ENCODE measurements at regions not wholly inside any gene's neighbourhood (a gene's known extent, or its start where the extent isn't known, plus 50 kb on each side); places are given as distances from the start of the nearest gene placed in this dataset.

DNA sequence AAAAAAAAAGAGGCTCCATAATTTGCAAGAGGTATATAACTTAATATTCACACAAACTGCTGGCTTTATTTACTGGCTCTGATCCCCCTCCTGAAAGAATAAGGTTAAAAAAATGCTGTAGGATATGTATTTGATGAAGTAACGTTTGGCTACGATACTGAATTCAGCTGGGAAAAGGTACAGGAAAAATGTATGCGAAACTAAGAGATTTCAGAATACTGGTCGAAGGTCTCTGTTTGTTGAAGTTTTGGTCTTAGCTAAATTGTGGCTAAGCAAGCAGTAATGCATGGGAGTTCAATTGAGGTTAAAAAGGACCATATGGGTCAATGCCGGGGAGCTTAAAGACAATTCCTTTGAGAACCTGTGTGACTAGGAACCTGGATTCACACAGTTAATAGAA is 355.5 kb upstream of the NCAM2 start:
- H3K36me3 ChIP-seq (ENCODE audit: control insufficient read depth, insufficient read depth, low read length), result no peaks in the 10 kb centered on the region
- DNase-seq (ENCODE audit: extremely low read depth, insufficient read length), result no peak
- H3K4me3 ChIP-seq (replicated peaks; ENCODE audit: low read depth, low read length), result no peak overlapping the region
- no peaks in the 10 kb centered on the region for H3K27me3 ChIP-seq (replicated peaks; ENCODE audit: control insufficient read depth, insufficient read depth, low read length)
- no peak for TF ChIP-seq CTCF (IDR thresholded peaks at IDR 0.05; ENCODE audit: insufficient read depth, low read length, poor library complexity, severe bottlenecking)

DNA sequence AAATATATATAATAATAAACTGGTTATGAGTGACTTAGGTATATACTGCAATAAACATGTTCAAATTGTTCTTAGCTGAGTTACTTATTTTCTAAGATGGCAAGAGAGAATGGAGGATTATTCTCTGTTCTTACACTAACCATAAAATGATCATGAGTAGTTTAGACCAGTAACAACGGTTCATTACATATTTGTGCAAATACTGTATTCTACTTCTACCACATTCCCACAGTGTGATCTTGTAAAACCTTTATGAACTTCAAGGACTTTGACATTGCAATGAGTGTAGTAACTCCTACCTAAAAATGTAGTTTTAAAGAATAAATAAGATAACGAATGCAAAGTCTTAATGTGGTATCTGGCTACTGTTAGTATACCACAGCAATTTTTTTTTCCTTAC is 353.7 kb upstream of the NCAM2 start:
- no peak for TF ChIP-seq CTCF (IDR thresholded peaks at IDR 0.05; ENCODE audit: insufficient read depth, low read length, poor library complexity, severe bottlenecking)
- Histone ChIP-seq H3K36me3 (ENCODE audit: control insufficient read depth, insufficient read depth, low read length) (no peaks in the 10 kb centered on the region), H3K4me3 (replicated peaks; ENCODE audit: low read depth, low read length) (no peak overlapping the region), H3K27me3 (replicated peaks; ENCODE audit: control insufficient read depth, insufficient read depth, low read length) (no peaks in the 10 kb centered on the region)
- no peak for DNase-seq (ENCODE audit: extremely low read depth, insufficient read length)

- DNase-seq (ENCODE audit: extremely low read depth, insufficient read length), result no peak
- TF ChIP-seq CTCF (IDR thresholded peaks at IDR 0.05; ENCODE audit: insufficient read depth, low read length, poor library complexity, severe bottlenecking), result no peak
- Histone ChIP-seq H3K36me3 (ENCODE audit: control insufficient read depth, insufficient read depth, low read length) (no peaks in the 10 kb centered on the region), H3K4me3 (replicated peaks; ENCODE audit: low read depth, low read length) (no peak overlapping the region), H3K27me3 (replicated peaks; ENCODE audit: control insufficient read depth, insufficient read depth, low read length) (no peaks in the 10 kb centered on the region)
Measured at GRCh38 chr21:20645344-20645743, 352.9 kb upstream of the NCAM2 start.

DNA sequence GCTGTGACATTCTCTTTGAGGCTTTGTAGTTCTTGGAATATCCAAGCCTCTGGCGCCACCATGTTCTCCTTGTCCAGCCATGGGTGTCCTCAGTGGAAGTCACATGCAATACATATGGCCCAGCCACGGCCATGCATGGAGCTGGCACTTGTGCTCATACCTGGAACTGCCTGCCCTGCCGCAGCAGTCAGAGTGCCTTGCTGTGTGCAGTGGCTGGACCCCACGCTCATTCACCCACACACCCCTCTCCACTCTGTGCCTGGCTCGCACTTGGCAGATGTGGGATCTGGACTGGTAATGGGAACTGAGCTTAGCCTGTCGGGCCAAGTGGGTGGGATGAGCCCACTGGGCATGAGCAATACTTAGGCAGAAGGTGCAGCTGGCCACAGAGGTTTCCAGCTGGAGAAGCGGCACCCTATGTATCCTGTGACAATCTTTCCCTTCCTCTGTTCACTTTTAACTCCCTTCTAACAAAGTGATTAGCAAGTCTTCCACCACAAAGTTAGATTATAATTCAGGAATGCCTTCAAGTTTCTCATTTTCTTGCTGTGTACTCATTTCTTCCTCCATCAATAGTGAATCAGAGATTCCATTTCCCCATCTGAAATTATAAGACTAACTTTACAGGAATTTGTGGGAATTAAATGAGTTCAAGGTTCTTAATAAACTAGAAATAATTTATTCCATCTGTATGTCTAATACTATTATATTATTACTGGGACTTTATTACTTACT is 351.6 kb upstream of the NCAM2 start:
- no peak for TF ChIP-seq CTCF (IDR thresholded peaks at IDR 0.05; ENCODE audit: insufficient read depth, low read length, poor library complexity, severe bottlenecking)
- no peaks in the 10 kb centered on the region for H3K36me3 ChIP-seq (ENCODE audit: control insufficient read depth, insufficient read depth, low read length)
- no peak for DNase-seq (ENCODE audit: extremely low read depth, insufficient read length)
- H3K4me3 ChIP-seq (replicated peaks; ENCODE audit: low read depth, low read length), result no peak overlapping the region
- H3K27me3 ChIP-seq (replicated peaks; ENCODE audit: control insufficient read depth, insufficient read depth, low read length), result no peaks in the 10 kb centered on the region

- Histone ChIP-seq H3K36me3 (ENCODE audit: control insufficient read depth, insufficient read depth, low read length) (no peaks in the 10 kb centered on the region), H3K4me3 (replicated peaks; ENCODE audit: low read depth, low read length) (no peak overlapping the region), H3K27me3 (replicated peaks; ENCODE audit: control insufficient read depth, insufficient read depth, low read length) (no peaks in the 10 kb centered on the region)
- no peak for TF ChIP-seq CTCF (IDR thresholded peaks at IDR 0.05; ENCODE audit: insufficient read depth, low read length, poor library complexity, severe bottlenecking)
- no peak for DNase-seq (ENCODE audit: extremely low read depth, insufficient read length)
Measured at GRCh38 chr21:20647607-20648006, 350.6 kb upstream of the NCAM2 start.

DNA sequence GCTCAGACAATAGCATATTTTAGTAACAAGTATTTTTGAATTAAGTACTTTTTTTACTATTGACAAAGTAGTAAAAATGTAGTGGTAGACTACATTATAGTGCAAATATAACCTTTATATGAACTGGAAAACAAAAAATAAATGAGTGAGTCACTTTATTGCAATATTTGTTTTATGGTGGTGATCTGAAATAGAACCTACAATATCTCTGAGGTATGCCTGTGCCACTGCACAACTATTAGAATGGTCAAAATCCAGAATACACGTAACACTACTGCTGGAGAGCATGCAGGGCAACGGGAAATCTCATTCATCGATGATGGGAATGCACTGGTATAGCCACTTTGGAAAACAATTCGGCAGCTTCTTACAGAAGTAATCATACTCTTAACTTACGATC is 349.0 kb upstream of the NCAM2 start:
- Histone ChIP-seq H3K4me3 (replicated peaks; ENCODE audit: low read depth, low read length) (no peak overlapping the region), H3K36me3 (ENCODE audit: control insufficient read depth, insufficient read depth, low read length) (no peaks in the 10 kb centered on the region), H3K27me3 (replicated peaks; ENCODE audit: control insufficient read depth, insufficient read depth, low read length) (no peaks in the 10 kb centered on the region)
- no peak for DNase-seq (ENCODE audit: extremely low read depth, insufficient read length)
- TF ChIP-seq CTCF (IDR thresholded peaks at IDR 0.05; ENCODE audit: insufficient read depth, low read length, poor library complexity, severe bottlenecking), result no peak

Measured in GM06990 (cell line).